HG03103 (cell line): ENCODE measurements at regions not wholly inside any gene's neighbourhood (a gene's known extent, or its start where the extent isn't known, plus 50 kb on each side); places are given as distances from the start of the nearest gene placed in this dataset.
"Not testable (repeated sequence)": the region's sequence is repeated elsewhere in the genome, so short reads cannot be mapped to it uniquely, and the experiment has no call there.

Experiments
- ATAC-seq: cut with Tn5 transposase; IDR thresholded peaks from one replicate; pipeline ENCODE4 v1.9.1; 2021; ENCODE audit warnings: low read depth; ENCODE audit not compliant: unreplicated experiment

GRCh38 chr11:121909596-121909995, 206.4 kb downstream of the BLID start:
- no peak for ATAC-seq

- ATAC-seq: no peak
These were observed 208.6 kb downstream of the BLID start for GRCh38 chr11:121907379-121907778.

GRCh38 chr11:121904148-121904547, 211.9 kb downstream of the BLID start:
- ATAC-seq: no peak

GRCh38 chr11:121901886-121902285, 214.1 kb downstream of the BLID start:
- no peak for ATAC-seq

- ATAC-seq: not testable (repeated sequence)
These were observed 214.6 kb downstream of the BLID start for GRCh38 chr11:121901417-121901816.

GRCh38 chr11:121899520-121899919, 216.5 kb downstream of the BLID start:
- no peak for ATAC-seq

- ATAC-seq: no peak
These were observed 217.1 kb downstream of the BLID start for GRCh38 chr11:121898903-121899302.

- no peak for ATAC-seq
These were observed 220.1 kb downstream of the BLID start for GRCh38 chr11:121895919-121896318.

GRCh38 chr11:121894581-121894980, 221.4 kb downstream of the BLID start:
- ATAC-seq: no peak

- no peak for ATAC-seq
These were observed 223.2 kb downstream of the BLID start for GRCh38 chr11:121892863-121893262.

- no peak for ATAC-seq
These were observed 223.8 kb downstream of the BLID start for GRCh38 chr11:121892131-121892681.

- ATAC-seq: no peak
These were observed 225.0 kb downstream of the BLID start for GRCh38 chr11:121890946-121891515.

GRCh38 chr11:121890377-121890776, 225.6 kb downstream of the BLID start:
- no peak for ATAC-seq

- no peak for ATAC-seq
These were observed 226.1 kb downstream of the BLID start for GRCh38 chr11:121889931-121890330.

- no peak for ATAC-seq
These were observed 226.8 kb downstream of the BLID start for GRCh38 chr11:121889186-121889585.

- ATAC-seq: no peak
These were observed 227.9 kb downstream of the BLID start for GRCh38 chr11:121887976-121888557.

- no peak for ATAC-seq
These were observed 228.4 kb downstream of the BLID start for GRCh38 chr11:121887569-121887968.

- no peak for ATAC-seq
These were observed 229.0 kb downstream of the BLID start for GRCh38 chr11:121886996-121887395.

GRCh38 chr11:121886005-121886734, 229.8 kb downstream of the BLID start:
- ATAC-seq: no peak

- no peak for ATAC-seq
These were observed 231.4 kb downstream of the BLID start for GRCh38 chr11:121884626-121885025.

- no peak for ATAC-seq
These were observed 234.2 kb downstream of the BLID start for GRCh38 chr11:121881806-121882205.

GRCh38 chr11:121877152-121877551, 238.9 kb downstream of the BLID start:
- no peak for ATAC-seq
